ENCODE measurements at regions not wholly inside any gene's neighbourhood (a gene's known extent, or its start where the extent isn't known, plus 50 kb on each side); places are given as distances from the start of the nearest gene placed in this dataset.

DNA sequence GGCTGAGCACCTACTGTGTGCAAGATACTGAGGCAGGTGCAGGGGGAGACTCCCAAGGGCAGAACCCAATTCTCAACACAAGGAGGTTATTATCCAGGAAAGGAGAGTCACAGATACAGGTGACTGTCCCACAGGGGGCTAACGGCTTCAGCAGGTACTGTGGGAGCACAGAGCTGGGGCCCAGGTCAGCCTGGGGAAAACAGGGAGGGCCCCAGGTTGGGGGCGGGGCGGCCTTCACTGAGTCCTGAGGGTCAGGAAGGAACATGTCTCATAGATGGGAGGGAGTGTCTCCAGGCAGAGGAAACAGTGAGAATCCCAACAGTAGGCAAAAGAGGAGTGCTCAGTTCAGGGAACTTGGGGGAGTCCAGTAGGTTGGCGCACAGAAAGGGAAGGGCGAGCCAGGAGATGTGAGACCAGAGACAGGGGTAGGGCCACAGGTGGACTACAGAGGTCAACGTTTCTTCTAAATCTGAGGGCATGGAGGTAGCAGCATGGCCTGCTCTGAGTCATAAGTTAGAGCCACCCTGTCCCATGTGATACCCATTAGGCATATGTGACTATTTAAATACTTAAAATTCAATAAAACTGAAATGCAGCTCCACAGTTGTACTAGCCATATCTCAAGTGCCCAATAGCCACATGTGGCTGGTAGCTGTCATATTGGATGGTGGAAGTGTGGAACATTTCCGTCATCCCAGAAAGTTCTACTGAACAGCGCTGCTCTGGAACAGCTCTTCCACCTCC is 157.2 kb downstream of the TTC32 start:
- Histone ChIP-seq H3K4me1 (ENCODE audit: insufficient read depth, low read length) (no peaks in the 10 kb centered on the region), H3K4me2 (ENCODE audit: insufficient read depth, insufficient read length, low read length) (no peak overlapping the region), H3K23me2 (ENCODE audit: insufficient read length, low read depth, low read length, poor library complexity, severe bottlenecking) (no peaks in the 10 kb centered on the region), H3K79me1 (ENCODE audit: insufficient read depth, low read depth, low read length, poor library complexity, severe bottlenecking) (no peaks in the 10 kb centered on the region), H2AFZ (ENCODE audit: low read length) (no peak overlapping the region), H2BK15ac (ENCODE audit: low read depth, low read length) (no peak overlapping the region), H4K91ac (ENCODE audit: insufficient read length, low read depth, low read length) (no peak overlapping the region), H3K9me3 (ENCODE audit: control insufficient read depth, low read depth, low read length) (no peaks in the 10 kb centered on the region), H3K27me3 (ENCODE audit: insufficient read depth, low read length) (no peaks in the 10 kb centered on the region), H3K4ac (ENCODE audit: low read depth, low read length) (no peak overlapping the region), H4K20me1 (ENCODE audit: control insufficient read depth, insufficient read depth, insufficient read length) (no peaks in the 10 kb centered on the region), H3K14ac (ENCODE audit: insufficient read depth, low read length) (no peak overlapping the region), H3K9ac (ENCODE audit: extremely low read depth, insufficient read length, low read length) (no peak overlapping the region), H3K79me2 (ENCODE audit: insufficient read depth, low read length) (no peaks in the 10 kb centered on the region), H2BK12ac (ENCODE audit: insufficient read length, low read depth, low read length) (no peak overlapping the region), H2BK120ac (ENCODE audit: low read depth, low read length, poor library complexity, severe bottlenecking) (no peak overlapping the region), H3K23ac (ENCODE audit: insufficient read length, low read depth, low read length) (no peak overlapping the region), H3T11ph (ENCODE audit: low read length) (no peak overlapping the region), H2BK20ac (ENCODE audit: low read depth, low read length, poor library complexity, severe bottlenecking) (no peak overlapping the region), H4K8ac (replicated peaks; ENCODE audit: insufficient read length, low read depth, low read length) (no peak overlapping the region), H3K27ac (ENCODE audit: insufficient read length, low read depth, low read length) (no peak overlapping the region), H2BK5ac (ENCODE audit: insufficient read length, low read length) (no peak overlapping the region), H3K56ac (ENCODE audit: insufficient read length, low read depth, low read length) (no peak overlapping the region), H2AK5ac (ENCODE audit: insufficient read length, low read length) (no peak overlapping the region), H3K18ac (ENCODE audit: insufficient read length, low read depth, low read length) (no peak overlapping the region), H4K5ac (ENCODE audit: insufficient read length, low read depth, low read length) (no peak overlapping the region)
- H3K27me3 Mint-ChIP-seq (ENCODE audit: low read depth) = peaks cover 2% of the 10 kb centered on the region
- no peak overlapping the region for H3K4me3 Mint-ChIP-seq
- H3K36me3 Mint-ChIP-seq (ENCODE audit: insufficient read depth in 1 of 3, low read depth in 3 of 3) = no peaks in the 10 kb centered on the region
- H3K27ac Mint-ChIP-seq = peak overlapping the region in 1 of 3 experiments; percentile 55; a peak in 1 of 7 replicates
- peaks cover 0 to 3% of the 10 kb centered on the region in 2 experiments; a peak in 1 of 4 replicates for H3K4me1 Mint-ChIP-seq
- no CpG with 5 or more reads among the region's 8 CpGs for WGBS (ENCODE audit: extremely low coverage, insufficient read length, low lambda C conversion rate)
- no peaks in the 10 kb centered on the region for H3K9me3 Mint-ChIP-seq
- TF ChIP-seq, protein P1, sequence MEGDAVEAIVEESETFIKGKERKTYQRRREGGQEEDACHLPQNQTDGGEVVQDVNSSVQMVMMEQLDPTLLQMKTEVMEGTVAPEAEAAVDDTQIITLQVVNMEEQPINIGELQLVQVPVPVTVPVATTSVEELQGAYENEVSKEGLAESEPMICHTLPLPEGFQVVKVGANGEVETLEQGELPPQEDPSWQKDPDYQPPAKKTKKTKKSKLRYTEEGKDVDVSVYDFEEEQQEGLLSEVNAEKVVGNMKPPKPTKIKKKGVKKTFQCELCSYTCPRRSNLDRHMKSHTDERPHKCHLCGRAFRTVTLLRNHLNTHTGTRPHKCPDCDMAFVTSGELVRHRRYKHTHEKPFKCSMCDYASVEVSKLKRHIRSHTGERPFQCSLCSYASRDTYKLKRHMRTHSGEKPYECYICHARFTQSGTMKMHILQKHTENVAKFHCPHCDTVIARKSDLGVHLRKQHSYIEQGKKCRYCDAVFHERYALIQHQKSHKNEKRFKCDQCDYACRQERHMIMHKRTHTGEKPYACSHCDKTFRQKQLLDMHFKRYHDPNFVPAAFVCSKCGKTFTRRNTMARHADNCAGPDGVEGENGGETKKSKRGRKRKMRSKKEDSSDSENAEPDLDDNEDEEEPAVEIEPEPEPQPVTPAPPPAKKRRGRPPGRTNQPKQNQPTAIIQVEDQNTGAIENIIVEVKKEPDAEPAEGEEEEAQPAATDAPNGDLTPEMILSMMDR (conservative IDR thresholded peaks at IDR 0.05) = no peak
- no peak for DNase-seq

All from H9 (cell line).